CD1c-positive myeloid dendritic cell (primary cell): ENCODE measurements at regions not wholly inside any gene's neighbourhood (a gene's known extent, or its start where the extent isn't known, plus 50 kb on each side); places are given as distances from the start of the nearest gene placed in this dataset.
"Not testable (repeated sequence)": the region's sequence is repeated elsewhere in the genome, so short reads cannot be mapped to it uniquely, and the experiment has no call there.

Source experiments
- DNase-seq: peaks from one replicate; pipeline ENCODE4 v3.0.0-alpha.2; 2016; ENCODE audit errors: extremely low spot score

DNA sequence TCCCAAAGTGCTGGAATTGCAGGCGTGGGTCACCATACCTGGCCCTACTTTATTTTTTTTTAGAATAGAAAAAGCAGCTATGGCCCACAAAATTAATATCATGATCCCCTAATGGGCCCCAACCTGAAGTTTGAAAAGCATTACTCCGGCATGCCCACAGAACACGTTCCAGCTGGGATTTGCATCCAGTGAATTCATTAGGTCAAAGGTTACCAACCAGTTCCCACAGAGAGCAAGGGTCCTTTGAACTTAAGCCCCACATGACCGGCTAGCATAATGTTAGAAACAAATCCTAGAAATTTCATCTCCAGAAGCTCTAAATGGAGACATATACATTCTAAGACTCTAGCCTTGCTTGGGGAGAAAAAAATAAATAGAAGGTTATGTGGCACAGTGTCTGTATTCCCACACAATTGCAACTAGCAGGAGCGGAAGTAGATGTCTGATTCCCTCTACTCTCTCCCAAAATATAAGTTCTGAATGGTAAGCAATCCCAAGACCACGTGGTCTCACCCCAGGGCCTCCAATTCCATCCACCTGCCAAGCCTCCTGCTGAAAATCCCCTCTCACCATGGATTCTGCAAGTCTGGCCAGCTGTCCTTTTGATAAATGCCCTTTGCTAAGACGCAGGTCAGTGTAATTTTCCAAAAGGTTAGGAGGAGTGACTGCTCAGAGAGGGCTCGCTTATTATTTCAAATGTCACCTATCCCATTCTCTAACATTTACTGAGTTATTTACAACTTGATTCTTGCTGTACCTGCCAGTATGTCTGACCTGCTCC lies 395.8 kb downstream of the NPIPA8 start:
- DNase-seq: no peak

DNA sequence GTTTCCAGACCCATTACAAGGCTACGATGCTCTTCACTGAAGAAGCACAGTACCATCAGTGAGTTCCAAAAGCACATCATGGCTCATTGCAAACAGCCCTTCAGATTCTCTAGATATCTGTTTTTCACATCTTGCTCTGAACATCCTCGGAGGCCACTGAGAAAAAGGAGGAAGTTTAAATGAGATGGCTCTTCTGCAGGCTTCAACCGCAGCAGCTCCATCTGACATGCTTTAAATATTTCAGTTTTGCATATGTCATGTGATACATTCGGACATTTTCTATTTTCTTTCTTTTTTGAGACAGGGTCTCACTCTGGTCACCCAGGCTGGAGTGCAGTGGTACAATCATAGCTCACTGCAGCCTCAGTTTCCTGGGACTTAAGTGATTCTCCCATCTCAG lies 396.8 kb downstream of the NPIPA8 start:
- no peak for DNase-seq

DNA sequence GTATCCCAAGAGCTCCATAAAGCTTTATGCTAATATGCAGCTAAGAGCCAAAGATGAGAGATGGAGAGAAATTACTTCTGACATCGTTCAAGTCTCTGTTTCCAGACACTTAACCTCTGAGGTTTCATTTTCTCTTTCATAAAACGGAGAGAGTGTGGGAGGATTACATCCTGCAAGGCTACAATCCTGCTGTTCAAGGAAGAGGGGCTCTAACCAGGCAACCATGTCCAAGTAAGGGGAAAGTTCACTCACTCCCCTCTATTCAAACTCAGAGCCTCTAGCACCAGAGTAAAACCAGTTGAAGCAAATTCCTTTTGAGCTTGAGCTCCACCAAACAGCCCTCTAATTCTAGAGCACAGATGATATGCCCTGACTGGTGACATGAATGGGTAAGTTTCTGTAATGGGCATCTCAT lies 397.4 kb downstream of the NPIPA8 start:
- no peak for DNase-seq

DNA sequence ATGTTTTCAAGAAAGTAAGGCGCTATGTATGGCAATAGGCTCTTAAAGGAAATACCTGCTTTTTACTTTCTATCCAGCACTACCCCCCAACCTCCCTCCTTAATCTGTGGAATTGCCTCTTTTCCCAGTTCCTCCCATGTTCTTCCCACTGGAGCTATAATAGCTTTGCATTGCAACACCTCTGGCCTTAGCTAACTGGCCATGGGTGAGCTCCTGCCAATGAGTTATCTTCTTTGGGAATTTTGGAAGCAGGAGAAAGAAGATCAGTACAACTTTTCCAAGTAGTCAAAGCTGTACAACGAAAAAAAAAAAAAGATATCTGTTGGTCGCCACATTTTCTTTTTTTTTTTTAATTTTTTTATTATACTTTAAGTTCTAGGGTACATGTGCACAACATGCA lies 398.0 kb downstream of the NPIPA8 start:
- no peak for DNase-seq

DNA sequence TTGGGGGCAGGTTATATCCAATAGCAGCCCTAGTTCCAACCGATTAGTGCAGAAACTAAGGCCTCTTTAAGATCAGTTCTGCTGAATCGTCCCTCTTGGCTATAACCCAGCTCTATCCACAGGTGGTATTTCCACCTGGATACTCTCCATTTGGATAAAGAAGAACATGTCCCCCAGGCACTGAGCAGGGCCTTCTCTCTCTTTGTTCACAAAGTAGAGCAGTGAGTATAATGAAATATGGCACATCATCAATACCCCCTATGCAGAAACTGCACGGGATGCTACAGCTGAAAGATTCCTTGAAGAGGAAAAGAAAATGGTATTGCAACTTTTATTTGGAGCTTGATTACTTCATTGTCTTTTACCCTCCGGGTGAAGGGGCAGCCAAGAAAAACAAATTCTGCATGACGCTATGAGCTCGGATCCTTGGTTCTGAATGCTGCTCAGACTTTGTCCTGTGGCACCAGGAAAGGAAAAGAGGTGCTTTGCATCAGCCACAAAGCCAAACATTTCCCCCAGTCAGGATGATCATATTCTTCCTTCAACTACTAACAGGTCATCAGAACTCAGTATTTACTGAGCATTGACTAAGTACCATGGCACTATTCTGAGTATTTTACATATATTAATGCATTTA lies 399.7 kb downstream of the NPIPA8 start:
- no peak for DNase-seq

DNA sequence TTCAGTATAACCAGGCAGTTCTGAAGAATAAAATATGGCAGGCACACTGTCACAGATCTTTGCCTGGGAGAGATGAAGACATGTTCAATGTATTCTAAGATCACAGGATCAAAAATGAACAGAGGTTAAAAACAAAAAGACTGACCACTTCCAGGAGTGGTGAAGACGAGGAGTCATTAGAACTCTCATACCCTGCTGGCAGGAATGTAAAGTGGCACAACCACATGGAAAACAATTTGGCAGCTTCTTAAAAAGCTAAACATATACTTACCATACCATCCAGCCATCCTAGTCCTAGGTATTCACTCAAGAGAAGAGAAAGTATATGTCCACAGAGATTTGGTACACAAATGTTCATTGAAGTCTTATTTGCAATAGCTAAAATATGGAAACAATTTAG lies 406.3 kb downstream of the NPIPA8 start:
- DNase-seq: no peak

DNA sequence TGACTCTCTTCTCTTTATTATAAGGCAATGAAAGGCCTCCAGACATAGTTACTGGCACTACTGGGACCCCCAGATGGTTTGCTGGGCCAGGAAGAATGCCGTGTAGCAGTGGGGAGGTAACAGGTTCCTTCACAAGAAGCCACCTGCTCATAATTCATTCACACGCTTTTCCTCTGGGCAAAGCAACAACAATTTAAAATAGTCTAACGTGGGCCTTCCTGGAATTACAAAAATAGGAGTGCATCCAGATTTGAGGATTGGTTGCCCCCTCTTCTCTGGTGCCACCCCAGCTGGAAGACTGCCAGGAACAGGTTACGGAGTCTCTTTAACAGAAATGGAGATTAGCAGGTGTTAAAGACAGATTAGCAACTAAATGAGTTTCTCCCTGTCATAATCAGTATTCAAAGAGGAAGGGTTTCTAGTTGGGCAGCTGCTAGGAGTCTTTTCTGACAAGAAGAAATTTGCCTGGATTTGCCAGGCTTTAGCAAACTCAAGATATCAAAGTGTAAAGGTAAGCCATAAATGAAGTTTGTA lies 409.6 kb downstream of the NPIPA8 start:
- no peak for DNase-seq

DNA sequence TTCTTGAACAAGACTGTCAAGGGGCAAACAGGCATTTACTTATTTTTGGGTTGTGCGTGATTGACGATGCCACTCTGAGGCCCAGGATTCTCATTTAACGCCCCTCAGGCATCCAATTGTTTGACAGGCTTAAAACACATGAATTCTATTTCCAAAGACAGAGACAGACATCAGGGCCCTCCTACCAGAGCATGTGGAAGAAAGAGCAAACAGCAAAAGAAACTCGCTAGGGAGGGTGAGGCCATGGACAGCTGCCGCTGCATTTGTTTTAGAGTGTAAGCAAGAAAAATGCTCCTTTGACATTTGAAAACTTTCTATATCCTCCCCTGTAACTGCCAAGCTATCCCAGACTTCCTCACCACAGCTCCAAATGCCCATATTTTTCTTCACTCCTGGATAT lies 410.1 kb downstream of the NPIPA8 start:
- DNase-seq: no peak

DNA sequence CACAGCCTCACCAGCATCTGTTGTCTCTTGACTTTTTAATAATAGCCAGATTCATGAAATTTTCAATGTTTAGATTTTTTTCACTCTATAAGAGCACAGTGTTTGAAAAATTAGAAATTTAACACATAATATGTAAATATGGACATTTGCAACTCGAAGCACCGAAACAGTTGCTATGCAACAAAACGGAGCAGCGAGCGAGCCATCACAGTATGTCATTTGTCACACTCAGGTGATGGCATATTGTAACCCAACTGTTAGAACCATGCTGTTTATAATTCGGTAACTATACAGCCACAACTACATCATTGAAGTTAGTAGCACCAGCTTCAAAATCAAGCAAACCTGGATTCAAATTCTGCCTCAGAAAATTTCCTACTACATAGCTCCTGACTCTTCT lies 410.8 kb downstream of the NPIPA8 start:
- DNase-seq: no peak

DNA sequence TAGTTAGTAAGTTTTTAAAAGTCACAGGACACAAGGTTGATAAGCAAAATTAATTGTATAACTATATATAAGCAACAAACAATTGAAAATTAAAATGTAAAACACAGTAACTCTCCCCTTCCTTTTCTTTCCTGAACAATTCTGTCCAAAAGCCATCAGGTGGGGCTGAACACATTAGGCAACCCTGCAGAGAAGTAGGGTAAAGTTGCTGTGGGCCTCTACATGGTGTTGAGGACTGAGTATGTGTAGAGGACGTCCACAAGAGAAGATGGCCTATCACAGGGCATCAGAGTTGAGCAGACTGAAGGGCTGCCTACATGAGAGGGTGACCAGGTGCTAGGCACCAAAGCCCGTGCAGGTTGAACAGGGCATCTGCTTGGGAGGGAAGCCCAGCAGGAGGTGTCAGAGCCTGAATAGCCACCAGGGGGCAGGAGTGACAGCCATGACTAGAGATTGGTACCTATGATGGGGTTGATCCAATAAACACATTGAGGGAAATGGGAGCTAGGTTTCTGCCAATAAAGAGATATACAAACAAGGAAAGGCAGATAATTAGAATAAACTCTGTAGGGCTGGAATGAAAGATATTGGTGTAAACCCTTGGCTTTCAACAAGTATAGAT lies 415.1 kb downstream of the NPIPA8 start:
- peak; percentile 35 for DNase-seq

DNA sequence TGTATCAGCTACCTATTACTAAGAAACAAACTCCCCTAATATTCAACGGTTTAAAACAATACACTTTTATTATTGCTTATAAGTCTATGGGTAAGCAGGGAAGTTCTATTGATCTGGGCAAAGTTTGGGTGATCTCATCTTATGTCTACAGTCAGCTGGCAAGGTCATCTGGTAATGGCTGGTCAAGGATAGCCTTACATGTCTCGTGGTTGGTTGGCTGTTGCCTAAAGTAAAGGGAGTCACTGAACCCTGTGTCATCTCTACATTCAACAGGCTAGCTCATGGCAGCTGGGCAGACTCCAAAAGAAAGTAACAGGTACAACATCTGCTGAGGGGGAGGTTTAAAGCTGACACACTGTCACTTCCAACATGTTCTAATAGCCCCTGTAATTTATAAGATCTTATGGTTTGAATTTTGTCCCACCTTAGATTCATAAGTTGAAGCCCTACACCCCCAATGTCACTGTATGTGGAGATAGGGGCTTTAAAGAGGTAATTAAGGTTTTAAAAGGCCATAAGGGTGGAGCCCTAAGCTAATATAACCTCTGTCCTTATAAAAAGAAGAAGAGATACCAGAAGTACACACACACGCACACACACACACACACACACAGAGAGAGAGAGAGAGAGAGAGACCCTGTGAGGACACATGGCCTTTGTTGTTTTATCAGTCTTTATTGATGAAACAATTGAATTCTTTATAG lies 419.1 kb downstream of the NPIPA8 start:
- DNase-seq: no peak

DNA sequence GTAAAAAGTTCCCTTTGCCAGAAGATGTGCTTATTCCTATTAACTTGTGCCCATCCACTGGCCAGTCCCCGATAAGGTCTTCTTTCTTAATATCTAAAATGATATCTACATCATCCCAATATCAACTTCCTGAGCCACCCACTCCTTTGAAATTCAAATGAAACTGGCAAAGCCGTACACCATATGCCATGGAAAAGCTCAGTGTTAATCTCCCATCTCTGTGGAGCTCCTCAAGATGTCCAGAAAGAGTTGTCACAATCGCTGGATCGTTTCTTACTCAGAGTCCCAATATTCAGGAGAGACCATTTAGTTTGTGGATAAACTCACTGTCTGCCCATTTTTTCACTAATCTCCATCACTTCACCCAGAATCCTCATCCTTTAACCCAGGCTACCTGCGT lies 420.7 kb downstream of the NPIPA8 start:
- no peak for DNase-seq

DNA sequence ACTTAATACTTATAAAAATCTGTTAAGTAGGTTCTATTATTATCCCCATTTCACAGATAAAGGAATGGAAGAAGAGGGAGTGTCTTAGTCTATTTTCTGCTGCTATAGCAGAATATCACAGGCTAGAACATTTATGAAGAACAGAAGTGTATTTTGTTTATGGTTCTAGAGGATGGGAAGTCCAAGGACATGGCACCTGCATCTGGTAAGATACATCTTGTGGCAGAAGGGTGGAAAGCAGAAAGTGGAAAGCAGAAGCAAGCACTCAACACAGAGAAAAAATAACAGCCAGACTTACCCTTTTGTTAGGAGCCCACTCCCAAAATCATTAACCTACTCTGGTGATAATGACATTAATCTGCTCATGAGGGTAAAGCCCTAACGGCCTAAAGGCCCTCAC lies 422.4 kb downstream of the NPIPA8 start:
- no peak for DNase-seq

DNA sequence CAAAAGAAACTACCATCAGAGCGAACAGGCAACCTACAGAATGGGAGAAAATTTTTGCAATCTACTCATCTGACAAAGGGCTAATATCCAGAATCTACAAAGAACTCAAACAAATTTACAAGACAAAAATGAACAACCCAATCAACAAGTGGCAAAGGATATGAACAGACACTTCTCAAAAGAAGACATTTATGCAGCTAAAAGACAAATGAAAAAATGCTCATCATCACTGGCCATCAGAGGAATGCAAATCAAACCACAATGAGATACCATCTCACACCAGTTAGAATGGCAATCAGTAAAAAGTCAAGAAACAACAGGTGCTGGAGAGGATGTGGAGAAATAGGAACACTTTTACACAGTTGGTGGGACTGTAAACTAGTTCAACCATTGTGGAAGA lies 425.0 kb downstream of the NPIPA8 start:
- DNase-seq: not testable (repeated sequence)

DNA sequence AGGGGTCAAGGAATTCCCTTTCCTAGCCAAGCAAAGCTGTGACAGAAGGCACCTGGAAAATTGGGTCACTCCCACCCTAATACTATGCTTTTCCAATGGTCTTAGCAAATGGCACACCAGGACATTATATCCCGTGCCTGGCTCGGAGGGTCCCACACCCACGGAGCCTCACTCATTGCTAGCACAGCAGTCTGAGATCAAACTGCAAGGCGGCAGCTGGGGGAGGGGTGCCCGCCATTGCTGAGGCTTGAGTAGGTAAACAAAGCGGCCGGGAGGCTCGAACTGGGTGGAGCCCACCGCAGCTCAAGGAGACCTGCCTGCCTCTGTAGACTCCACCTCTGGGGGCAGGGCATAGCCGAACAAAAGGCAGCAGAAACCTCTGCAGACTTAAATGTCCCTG lies 429.9 kb downstream of the NPIPA8 start:
- DNase-seq: not testable (repeated sequence)

DNA sequence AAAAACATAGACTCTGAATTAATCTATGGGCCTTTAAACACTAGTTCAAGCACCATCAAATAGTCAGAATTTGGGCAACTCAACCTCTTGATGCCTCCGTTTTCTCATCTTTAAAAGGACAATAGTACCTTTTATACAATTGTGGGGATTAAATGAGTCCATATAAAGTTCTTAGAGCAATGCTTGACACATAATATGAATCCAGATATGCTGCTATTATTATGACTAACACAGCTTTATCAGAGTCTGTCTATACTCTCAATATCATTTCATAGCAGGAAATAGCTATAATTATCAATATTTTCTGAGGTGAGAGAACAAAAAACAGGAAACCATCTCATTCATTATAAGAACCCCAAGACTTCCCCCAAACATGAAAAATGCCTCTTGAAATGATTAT lies 430.5 kb upstream of the XYLT1 start:
- DNase-seq: no peak

DNA sequence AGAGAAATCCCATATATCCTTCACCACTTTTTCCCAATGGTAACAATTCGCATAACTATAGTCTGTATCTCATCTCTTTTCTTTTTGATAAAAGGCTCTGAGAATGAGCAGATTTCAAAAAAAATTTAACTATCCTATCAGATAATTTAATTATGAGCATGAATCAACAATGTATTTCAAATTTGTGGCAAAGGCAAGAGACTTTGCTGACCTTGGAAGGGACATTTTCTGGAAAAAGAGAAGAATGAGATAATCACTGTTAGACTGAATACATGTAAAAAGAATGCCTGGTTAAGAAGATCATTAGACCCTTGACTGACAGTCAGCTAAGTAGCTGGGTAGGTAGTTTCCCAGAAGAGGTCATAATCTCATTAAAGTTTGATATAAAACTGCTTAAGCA lies 428.4 kb upstream of the XYLT1 start:
- no peak for DNase-seq

DNA sequence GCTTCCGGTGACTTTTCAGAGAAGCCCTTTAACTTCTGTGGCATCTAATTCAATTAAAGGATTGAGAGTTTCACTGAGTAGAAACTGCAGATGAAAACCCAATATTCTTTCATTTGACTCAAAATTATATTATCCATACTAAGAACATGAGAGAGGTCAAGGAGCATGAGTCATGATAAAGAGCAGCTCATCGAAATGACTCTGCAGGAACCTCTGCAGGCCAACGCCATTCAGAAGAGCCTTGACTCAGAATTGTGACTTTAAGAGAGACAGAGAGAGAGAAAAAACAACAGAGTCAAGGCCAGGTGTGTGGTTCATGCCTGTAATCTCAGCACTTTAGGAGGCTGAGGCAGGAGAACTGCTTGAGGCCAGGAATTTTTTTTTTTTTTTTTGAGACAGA lies 417.2 kb upstream of the XYLT1 start:
- no peak for DNase-seq

DNA sequence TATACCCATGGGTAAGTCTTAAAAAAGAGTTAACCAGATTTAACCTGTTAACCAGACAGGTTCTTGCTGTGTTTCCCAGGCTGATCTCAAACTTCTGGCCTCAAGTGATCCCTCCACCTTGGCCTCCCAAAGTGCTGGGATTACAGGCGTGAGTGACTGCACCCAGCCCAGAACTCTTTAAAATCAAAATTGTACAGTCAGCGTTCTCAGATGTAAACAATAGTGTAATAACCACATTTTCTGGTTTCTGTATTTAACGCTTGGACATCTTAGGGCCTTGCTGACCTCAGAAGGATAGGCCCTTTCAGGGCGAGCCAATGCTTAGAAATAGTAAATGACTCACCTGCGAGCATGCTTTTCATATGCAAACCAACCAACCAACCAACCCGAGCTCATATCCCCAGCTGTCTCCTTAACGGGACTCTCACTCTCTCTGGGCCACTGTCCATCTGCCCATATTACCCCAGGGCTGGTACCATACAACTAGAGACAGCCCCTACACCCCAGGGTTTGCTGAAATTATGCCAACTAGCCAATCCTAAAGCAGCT lies 415.0 kb upstream of the XYLT1 start:
- no peak for DNase-seq

DNA sequence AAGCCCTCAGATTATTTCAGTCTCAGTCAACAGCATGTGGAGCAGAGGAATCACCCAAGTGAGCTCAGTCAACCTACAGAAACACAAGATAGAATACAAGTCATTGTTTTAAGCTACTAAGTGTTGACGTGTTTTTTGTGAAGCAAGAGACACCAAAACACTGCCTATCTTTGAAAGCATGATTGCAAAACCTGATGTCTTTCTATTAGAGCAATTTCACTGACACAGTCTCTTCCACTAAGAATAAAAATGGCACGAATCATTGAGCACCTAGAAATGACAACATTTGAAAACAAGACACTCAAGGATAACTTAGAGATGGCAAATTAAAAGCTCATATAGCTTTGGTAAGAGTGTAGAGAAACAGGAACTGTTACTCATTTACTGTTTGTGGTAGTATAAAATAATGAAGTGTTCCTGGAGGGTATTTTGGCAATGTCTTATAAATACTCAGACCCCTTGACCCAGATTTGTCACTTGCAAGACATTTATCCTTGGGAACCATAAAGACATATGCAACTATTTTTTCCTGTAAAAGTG lies 407.1 kb upstream of the XYLT1 start:
- no peak for DNase-seq

DNA sequence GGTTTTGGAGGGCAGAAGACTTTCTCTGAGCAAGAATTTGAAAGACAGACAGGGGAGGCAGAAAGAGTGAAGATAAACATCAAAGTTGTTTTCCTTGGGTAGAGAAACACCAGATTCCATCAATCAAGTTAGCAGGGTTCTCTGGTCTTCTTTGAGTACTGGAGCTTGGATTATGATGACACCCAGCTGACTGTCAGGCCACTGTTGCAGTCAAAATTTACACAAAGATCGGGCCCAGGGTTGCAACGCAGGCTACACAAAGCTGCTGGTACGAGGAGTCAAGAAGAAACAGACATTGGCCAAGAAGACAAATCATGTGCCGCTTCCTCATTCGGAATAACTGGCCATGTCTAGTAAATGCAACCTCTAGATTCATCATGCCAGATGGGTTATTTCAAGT lies 396.2 kb upstream of the XYLT1 start:
- no peak for DNase-seq

DNA sequence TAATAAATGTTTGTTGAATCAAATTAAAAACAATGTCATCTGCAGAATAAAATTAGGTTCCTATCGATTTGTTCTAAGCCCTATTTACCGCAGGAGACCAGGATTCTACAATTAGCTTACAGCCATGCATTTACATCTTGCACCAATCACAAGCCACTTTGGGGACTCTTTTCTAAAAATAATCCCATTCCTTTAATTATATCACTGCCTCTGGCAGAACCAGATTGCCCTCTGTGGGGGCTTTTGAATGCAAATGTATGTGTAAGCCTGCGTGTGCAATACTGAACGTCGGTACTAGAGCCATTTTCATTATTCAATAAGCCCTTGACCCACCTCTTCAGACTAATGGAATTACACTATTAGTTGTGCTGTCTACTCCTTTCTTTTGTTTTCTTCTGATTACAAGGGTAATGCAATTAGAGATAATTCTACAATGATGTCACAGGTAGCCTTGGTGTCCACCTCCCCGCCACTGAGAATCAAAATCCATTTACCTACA lies 391.3 kb upstream of the XYLT1 start:
- DNase-seq: no peak
